ENCODE measurements at regions not wholly inside any gene's neighbourhood (a gene's known extent, or its start where the extent isn't known, plus 50 kb on each side); places are given as distances from the start of the nearest gene placed in this dataset.

- intact Hi-C loops (cut with micrococcal nuclease; ENCODE audit: unreplicated experiment), result no loop called here
- DNase-seq (ENCODE audit: low read depth, low spot score) (no peak), ATAC-seq (no peak)
- Histone ChIP-seq H3K27me3 (ENCODE audit: control insufficient read depth, insufficient read depth, low read length) (no peaks in the 10 kb centered on the region), H3K4me3 (ENCODE audit: low read depth in 2 of 2, low read length in 2 of 2) (no peak overlapping the region), H3K4me1 (ENCODE audit: control insufficient read depth, insufficient read depth, low read length) (no peaks in the 10 kb centered on the region), H3K27ac (ENCODE audit: low read length) (no peak overlapping the region), H3K36me3 (ENCODE audit: control insufficient read depth, insufficient read depth, low read length) (no peaks in the 10 kb centered on the region), H3K9me3 (ENCODE audit: control insufficient read depth, insufficient read depth, low read depth, low read length) (no peaks in the 10 kb centered on the region)
- CTCF ChIA-PET, result no interaction called here
- POLR2A ChIA-PET, result no interaction called here
- in situ Hi-C loops (cut with HindIII; ENCODE audit: low pct_unique_long_range_greater_than_20kb, low sequenced_read_pairs), result no loop called here
- TF ChIP-seq CTCF (IDR thresholded peaks at IDR 0.05) (no peak), SIN3A (IDR thresholded peaks at IDR 0.05; ENCODE audit: borderline replicate concordance, insufficient read depth, low read depth, low read length) (no peak), POLR2AphosphoS5 (IDR thresholded peaks at IDR 0.05; ENCODE audit: low read depth, low read length) (no peak), TCF7L2 (IDR thresholded peaks at IDR 0.05; ENCODE audit: low read depth, low read length) (no peak)
- TF ChIP-seq, protein P1, sequence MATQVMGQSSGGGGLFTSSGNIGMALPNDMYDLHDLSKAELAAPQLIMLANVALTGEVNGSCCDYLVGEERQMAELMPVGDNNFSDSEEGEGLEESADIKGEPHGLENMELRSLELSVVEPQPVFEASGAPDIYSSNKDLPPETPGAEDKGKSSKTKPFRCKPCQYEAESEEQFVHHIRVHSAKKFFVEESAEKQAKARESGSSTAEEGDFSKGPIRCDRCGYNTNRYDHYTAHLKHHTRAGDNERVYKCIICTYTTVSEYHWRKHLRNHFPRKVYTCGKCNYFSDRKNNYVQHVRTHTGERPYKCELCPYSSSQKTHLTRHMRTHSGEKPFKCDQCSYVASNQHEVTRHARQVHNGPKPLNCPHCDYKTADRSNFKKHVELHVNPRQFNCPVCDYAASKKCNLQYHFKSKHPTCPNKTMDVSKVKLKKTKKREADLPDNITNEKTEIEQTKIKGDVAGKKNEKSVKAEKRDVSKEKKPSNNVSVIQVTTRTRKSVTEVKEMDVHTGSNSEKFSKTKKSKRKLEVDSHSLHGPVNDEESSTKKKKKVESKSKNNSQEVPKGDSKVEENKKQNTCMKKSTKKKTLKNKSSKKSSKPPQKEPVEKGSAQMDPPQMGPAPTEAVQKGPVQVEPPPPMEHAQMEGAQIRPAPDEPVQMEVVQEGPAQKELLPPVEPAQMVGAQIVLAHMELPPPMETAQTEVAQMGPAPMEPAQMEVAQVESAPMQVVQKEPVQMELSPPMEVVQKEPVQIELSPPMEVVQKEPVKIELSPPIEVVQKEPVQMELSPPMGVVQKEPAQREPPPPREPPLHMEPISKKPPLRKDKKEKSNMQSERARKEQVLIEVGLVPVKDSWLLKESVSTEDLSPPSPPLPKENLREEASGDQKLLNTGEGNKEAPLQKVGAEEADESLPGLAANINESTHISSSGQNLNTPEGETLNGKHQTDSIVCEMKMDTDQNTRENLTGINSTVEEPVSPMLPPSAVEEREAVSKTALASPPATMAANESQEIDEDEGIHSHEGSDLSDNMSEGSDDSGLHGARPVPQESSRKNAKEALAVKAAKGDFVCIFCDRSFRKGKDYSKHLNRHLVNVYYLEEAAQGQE (IDR thresholded peaks at IDR 0.05; ENCODE audit: insufficient read depth in 1 of 2, low read depth in 2 of 2, low read length in 1 of 2), result no peak
- no TSS peak for BruUV-seq (replicated peaks)
Measured at GRCh38 chr21:31491617-31492016, 147.6 kb upstream of the TIAM1 start.

DNA sequence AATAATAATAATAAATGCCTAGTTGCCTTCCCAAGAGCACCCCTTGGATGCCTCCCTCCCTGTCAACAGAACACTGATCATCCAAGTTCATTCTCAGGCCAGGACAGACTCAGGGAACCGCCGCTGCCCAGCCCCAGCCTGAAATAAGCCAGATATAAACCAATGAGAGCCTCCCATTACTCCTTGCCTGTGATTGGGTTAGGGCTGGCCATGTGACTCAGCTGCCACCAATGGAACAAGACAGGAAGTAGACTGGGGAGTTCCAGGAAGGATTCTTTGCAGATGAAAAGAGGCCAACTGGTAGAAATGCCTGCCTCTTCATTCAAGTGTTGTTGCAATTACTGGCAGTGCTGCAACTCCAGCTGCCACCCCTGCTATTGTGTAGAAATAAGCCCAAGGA lies 146.4 kb upstream of the TIAM1 start:
- no TSS peak for BruUV-seq (replicated peaks)
- CTCF ChIA-PET, result no interaction called here
- Histone ChIP-seq H3K36me3 (ENCODE audit: control insufficient read depth, insufficient read depth, low read length) (no peaks in the 10 kb centered on the region), H3K27me3 (ENCODE audit: control insufficient read depth, insufficient read depth, low read length) (no peaks in the 10 kb centered on the region), H3K4me1 (ENCODE audit: control insufficient read depth, insufficient read depth, low read length) (no peaks in the 10 kb centered on the region), H3K9me3 (ENCODE audit: control insufficient read depth, insufficient read depth, low read depth, low read length) (no peaks in the 10 kb centered on the region), H3K4me3 (ENCODE audit: low read depth in 2 of 2, low read length in 2 of 2) (no peak overlapping the region), H3K27ac (ENCODE audit: low read length) (no peak overlapping the region)
- DNase-seq (ENCODE audit: low read depth, low spot score) (no peak), ATAC-seq (no peak)
- POLR2A ChIA-PET, result no interaction called here
- TF ChIP-seq CTCF (IDR thresholded peaks at IDR 0.05) (no peak), TCF7L2 (IDR thresholded peaks at IDR 0.05; ENCODE audit: low read depth, low read length) (no peak), POLR2AphosphoS5 (IDR thresholded peaks at IDR 0.05; ENCODE audit: low read depth, low read length) (no peak), SIN3A (IDR thresholded peaks at IDR 0.05; ENCODE audit: borderline replicate concordance, insufficient read depth, low read depth, low read length) (no peak)
- TF ChIP-seq, protein P1 (IDR thresholded peaks at IDR 0.05; ENCODE audit: insufficient read depth in 1 of 2, low read depth in 2 of 2, low read length in 1 of 2), result no peak
- in situ Hi-C loops (cut with HindIII; ENCODE audit: low pct_unique_long_range_greater_than_20kb, low sequenced_read_pairs) (no loop called here), intact Hi-C loops (cut with micrococcal nuclease; ENCODE audit: unreplicated experiment) (no loop called here)
